Panc1 (cell line): ENCODE measurements at regions not wholly inside any gene's neighbourhood (a gene's known extent, or its start where the extent isn't known, plus 50 kb on each side); places are given as distances from the start of the nearest gene placed in this dataset.
"Not testable (repeated sequence)": the region's sequence is repeated elsewhere in the genome, so short reads cannot be mapped to it uniquely, and the experiment has no call there.

Experiments used
- ATAC-seq: fragments of 200-7000 bp; cut with Tn5 transposase; 2 replicates; pipeline ENCODE4 v1.9.1; 2020; ENCODE audit warnings: mild to moderate bottlenecking, moderate library complexity
- BruUV-seq: library from RNA; stranded (reverse); fragments of 400-500 nt; replicated peaks from 2 replicates; lab custom pipeline; 2021; lab: Mats Ljungman, UMichigan
- CTCF ChIA-PET: fragments of 300-600 bp; sonication (Branson Sonifier 250); formaldehyde crosslinking; loops from one replicate; lab custom pipeline; 2022; ENCODE audit warnings: antibody characterized with exemption; lab: Charles Lee
- POLR2A ChIA-PET: fragments of 300-600 bp; sonication (Branson Sonifier 250); formaldehyde crosslinking; loops from one replicate; lab custom pipeline; 2022; ENCODE audit warnings: antibody characterized with exemption; lab: Charles Lee
- DNase-seq: peaks from one replicate; pipeline ENCODE4 v3.0.0-alpha.2; 2010; ENCODE audit warnings: low read depth, low spot score
- H3K27ac ChIP-seq: 2 replicates; pipeline ENCODE4 v1.5.1; 2011; ENCODE audit warnings: mild to moderate bottlenecking, low read length, inconsistent platforms
- H3K27me3 ChIP-seq: fragments of 200-500 bp; sonication (Bioruptor generic); 2 replicates; pipeline ENCODE4 v1.6.0; 2014; ENCODE audit warnings: low read length, inconsistent platforms; ENCODE audit not compliant: control insufficient read depth, insufficient read depth
- H3K36me3 ChIP-seq: fragments of 200-500 bp; sonication (Bioruptor generic); 2 replicates; pipeline ENCODE4 v1.5.1; 2014; ENCODE audit warnings: inconsistent platforms, mild to moderate bottlenecking, low read length, moderate library complexity; ENCODE audit not compliant: control insufficient read depth, insufficient read depth
- H3K4me1 ChIP-seq: 2 replicates; pipeline ENCODE4 v1.5.1; 2011; ENCODE audit warnings: inconsistent platforms, mild to moderate bottlenecking, low read length, moderate library complexity; ENCODE audit not compliant: control insufficient read depth, insufficient read depth
- H3K4me3 ChIP-seq, 2 experiments: 2 replicates each; pipeline ENCODE4 v1.5.1; 2011 to 2012; ENCODE audit warnings: low read depth in 2 of 2, low read length in 2 of 2, mild to moderate bottlenecking in 2 of 2, inconsistent platforms in 1 of 2, moderate library complexity in 1 of 2
- H3K9me3 ChIP-seq: fragments of 200-500 bp; sonication (Bioruptor generic); 2 replicates; pipeline ENCODE4 v1.5.1; 2014; ENCODE audit warnings: low read depth, mild to moderate bottlenecking, inconsistent platforms, low read length, moderate library complexity; ENCODE audit not compliant: control insufficient read depth, insufficient read depth
- CTCF ChIP-seq: fragments of 450-650 bp; IDR thresholded peaks from 2 replicates; pipeline ENCODE4 v1.5.1; 2017; ENCODE audit warnings: mild to moderate bottlenecking
- POLR2AphosphoS5 ChIP-seq: IDR thresholded peaks from 2 replicates; pipeline ENCODE4 v1.6.1; 2012; ENCODE audit warnings: mild to moderate bottlenecking, low read depth, low read length, moderate library complexity
- SIN3A ChIP-seq: IDR thresholded peaks from 2 replicates; pipeline ENCODE4 v1.6.1; 2012; ENCODE audit warnings: low read depth, mild to moderate bottlenecking, low read length, moderate library complexity, borderline replicate concordance; ENCODE audit not compliant: insufficient read depth
- TCF7L2 ChIP-seq: IDR thresholded peaks from 2 replicates; pipeline ENCODE4 v1.6.1; 2011; ENCODE audit warnings: mild to moderate bottlenecking, low read depth, low read length, inconsistent platforms
- in situ Hi-C: cut with HindIII; loops from 2 replicates; pipeline ENCODE4 v1.10.0; 2016; ENCODE audit warnings: low sequenced_read_pairs, low pct_unique_long_range_greater_than_20kb
- intact Hi-C: fragments of 100-400 bp; cut with micrococcal nuclease; formaldehyde crosslinking; loops from one replicate; pipeline ENCODE4 v1.10.0; 2022; ENCODE audit not compliant: unreplicated experiment
- TF ChIP-seq, protein P1 (sequence below), 2 experiments: IDR thresholded peaks; 2 replicates each; pipeline ENCODE4 v1.6.1; 2011 to 2012; ENCODE audit warnings: low read depth in 2 of 2, control low read depth in 1 of 2, low read length in 1 of 2, mild to moderate bottlenecking in 1 of 2, moderate library complexity in 1 of 2; ENCODE audit not compliant: insufficient read depth in 1 of 2

DNA sequence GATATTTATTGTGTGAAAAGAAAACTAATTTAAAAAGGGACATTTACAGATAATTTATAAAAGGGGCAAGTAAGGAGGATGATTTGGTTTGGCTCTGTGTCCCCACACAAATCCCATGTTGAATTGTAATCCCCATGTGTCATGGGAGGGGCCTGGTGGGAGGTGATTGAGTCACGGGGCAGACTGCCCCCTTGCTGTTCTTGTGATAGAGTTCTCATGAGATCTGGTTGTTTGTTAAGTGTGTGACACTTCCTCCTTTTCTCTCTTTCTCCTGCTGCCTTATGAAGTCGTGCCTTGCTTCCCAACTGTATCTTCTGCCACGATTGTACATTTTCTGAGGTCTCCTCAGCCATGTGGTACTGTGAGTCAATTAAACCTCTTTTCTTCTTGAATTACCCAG lies 171.0 kb upstream of the SEMA3E start:
- no peak for ATAC-seq
- BruUV-seq, result no TSS peak
- DNase-seq, result no peak
- TF ChIP-seq POLR2AphosphoS5, result no peak
- TF ChIP-seq TCF7L2, result no peak
- TF ChIP-seq, protein P1, sequence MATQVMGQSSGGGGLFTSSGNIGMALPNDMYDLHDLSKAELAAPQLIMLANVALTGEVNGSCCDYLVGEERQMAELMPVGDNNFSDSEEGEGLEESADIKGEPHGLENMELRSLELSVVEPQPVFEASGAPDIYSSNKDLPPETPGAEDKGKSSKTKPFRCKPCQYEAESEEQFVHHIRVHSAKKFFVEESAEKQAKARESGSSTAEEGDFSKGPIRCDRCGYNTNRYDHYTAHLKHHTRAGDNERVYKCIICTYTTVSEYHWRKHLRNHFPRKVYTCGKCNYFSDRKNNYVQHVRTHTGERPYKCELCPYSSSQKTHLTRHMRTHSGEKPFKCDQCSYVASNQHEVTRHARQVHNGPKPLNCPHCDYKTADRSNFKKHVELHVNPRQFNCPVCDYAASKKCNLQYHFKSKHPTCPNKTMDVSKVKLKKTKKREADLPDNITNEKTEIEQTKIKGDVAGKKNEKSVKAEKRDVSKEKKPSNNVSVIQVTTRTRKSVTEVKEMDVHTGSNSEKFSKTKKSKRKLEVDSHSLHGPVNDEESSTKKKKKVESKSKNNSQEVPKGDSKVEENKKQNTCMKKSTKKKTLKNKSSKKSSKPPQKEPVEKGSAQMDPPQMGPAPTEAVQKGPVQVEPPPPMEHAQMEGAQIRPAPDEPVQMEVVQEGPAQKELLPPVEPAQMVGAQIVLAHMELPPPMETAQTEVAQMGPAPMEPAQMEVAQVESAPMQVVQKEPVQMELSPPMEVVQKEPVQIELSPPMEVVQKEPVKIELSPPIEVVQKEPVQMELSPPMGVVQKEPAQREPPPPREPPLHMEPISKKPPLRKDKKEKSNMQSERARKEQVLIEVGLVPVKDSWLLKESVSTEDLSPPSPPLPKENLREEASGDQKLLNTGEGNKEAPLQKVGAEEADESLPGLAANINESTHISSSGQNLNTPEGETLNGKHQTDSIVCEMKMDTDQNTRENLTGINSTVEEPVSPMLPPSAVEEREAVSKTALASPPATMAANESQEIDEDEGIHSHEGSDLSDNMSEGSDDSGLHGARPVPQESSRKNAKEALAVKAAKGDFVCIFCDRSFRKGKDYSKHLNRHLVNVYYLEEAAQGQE (IDR thresholded peaks at IDR 0.05; ENCODE audit: insufficient read depth in 1 of 2, low read depth in 2 of 2, low read length in 1 of 2), result no peak
- no peak for TF ChIP-seq SIN3A
- in situ Hi-C loops (no loop called here), intact Hi-C loops (no loop called here)
- Histone ChIP-seq H3K4me1 (no peaks in the 10 kb centered on the region), H3K36me3 (no peaks in the 10 kb centered on the region), H3K9me3 (no peaks in the 10 kb centered on the region), H3K27ac (no peak overlapping the region), H3K27me3 (no peaks in the 10 kb centered on the region), H3K4me3 (no peak overlapping the region)
- CTCF ChIA-PET, result no interaction called here
- POLR2A ChIA-PET, result no interaction called here

- ChIA-PET POLR2A (no interaction called here), CTCF (no interaction called here)
- no peaks in the 10 kb centered on the region for H3K27me3 ChIP-seq
- H3K36me3 ChIP-seq, result no peaks in the 10 kb centered on the region
- DNase-seq (no peak), ATAC-seq (no peak)
- BruUV-seq, result no TSS peak
- TF ChIP-seq TCF7L2, result no peak
- TF ChIP-seq, protein P1 (IDR thresholded peaks at IDR 0.05; ENCODE audit: insufficient read depth in 1 of 2, low read depth in 2 of 2, low read length in 1 of 2), result no peak
- no peak for TF ChIP-seq SIN3A
- no peak for TF ChIP-seq CTCF
- no peak for TF ChIP-seq POLR2AphosphoS5
- no peak overlapping the region for H3K4me3 ChIP-seq
- H3K27ac ChIP-seq, result no peak overlapping the region
- intact Hi-C loops (no loop called here), in situ Hi-C loops (no loop called here)
- H3K9me3 ChIP-seq, result no peaks in the 10 kb centered on the region
- H3K4me1 ChIP-seq, result no peaks in the 10 kb centered on the region
Observed at GRCh38 chr7:83814480-83814879, 165.5 kb upstream of the SEMA3E start.

DNA sequence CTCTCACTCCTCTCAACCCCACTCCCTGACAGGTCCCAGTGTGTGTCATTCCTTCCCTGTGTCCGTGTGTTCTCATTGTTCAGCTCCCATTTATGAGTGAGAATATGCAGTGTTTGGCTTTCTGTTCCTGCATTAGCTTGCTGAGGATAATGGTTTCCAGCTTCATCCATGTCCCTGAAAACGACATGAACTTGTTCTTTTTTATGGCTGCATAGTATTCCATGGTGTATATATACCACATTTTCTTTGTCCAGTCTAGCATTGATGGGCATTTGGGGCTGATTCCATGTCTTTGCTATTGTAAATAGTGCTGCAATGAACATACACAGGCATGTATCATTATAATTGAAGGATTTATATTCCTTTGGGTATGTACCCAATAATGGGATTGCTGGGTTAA lies 163.6 kb upstream of the SEMA3E start:
- BruUV-seq, H3K36me3 ChIP-seq, POLR2A ChIA-PET, DNase-seq, H3K9me3 ChIP-seq, CTCF ChIA-PET, H3K27ac ChIP-seq, H3K4me3 ChIP-seq, in situ Hi-C loops, H3K4me1 ChIP-seq, intact Hi-C loops, H3K27me3 ChIP-seq, ATAC-seq: not testable (repeated sequence)
